GM23248 (cell line): ENCODE measurements at regions not wholly inside any gene's neighbourhood (a gene's known extent, or its start where the extent isn't known, plus 50 kb on each side); places are given as distances from the start of the nearest gene placed in this dataset.

Experiments
- DNase-seq: peaks from one replicate; pipeline ENCODE4 v3.0.0-alpha.2; 2015
- H2AFZ ChIP-seq: fragments of 200-600 bp; sonication (generic); 2 replicates; pipeline ENCODE4 v1.6.1; 2016; ENCODE audit warnings: antibody characterized with exemption
- H3F3A ChIP-seq: fragments of 200-600 bp; sonication (generic); 2 replicates; pipeline ENCODE4 v1.6.1; 2016; ENCODE audit warnings: mild to moderate bottlenecking, antibody characterized with exemption, mixed run types; ENCODE audit not compliant: insufficient read depth
- H3K27ac ChIP-seq: fragments of 200-600 bp; sonication (generic); 2 replicates; pipeline ENCODE4 v1.5.1; 2016; ENCODE audit warnings: mild to moderate bottlenecking
- H3K27me3 ChIP-seq: fragments of 200-600 bp; sonication (generic); replicated peaks from 2 replicates; pipeline ENCODE4 v1.6.1; 2016; ENCODE audit warnings: mild to moderate bottlenecking; ENCODE audit not compliant: insufficient read depth
- H3K36me3 ChIP-seq: fragments of 200-600 bp; sonication (generic); 2 replicates; pipeline ENCODE4 v1.6.1; 2016; ENCODE audit warnings: low read depth, mild to moderate bottlenecking
- H3K4me1 ChIP-seq: fragments of 200-600 bp; sonication (generic); 2 replicates; pipeline ENCODE4 v1.6.1; 2016; ENCODE audit warnings: mild to moderate bottlenecking; ENCODE audit not compliant: insufficient read depth
- H3K4me2 ChIP-seq: fragments of 200-600 bp; sonication (generic); one replicate; pipeline ENCODE4 v1.6.1; 2016; ENCODE audit warnings: mild to moderate bottlenecking; ENCODE audit not compliant: unreplicated experiment
- H3K4me3 ChIP-seq: fragments of 200-600 bp; sonication (generic); 2 replicates; pipeline ENCODE4 v1.5.1; 2016; ENCODE audit warnings: mild to moderate bottlenecking
- H3K79me2 ChIP-seq: fragments of 200-600 bp; sonication (generic); 2 replicates; pipeline ENCODE4 v1.6.1; 2016; ENCODE audit warnings: mild to moderate bottlenecking; ENCODE audit not compliant: insufficient read depth
- H3K9ac ChIP-seq: fragments of 200-600 bp; sonication (generic); 2 replicates; pipeline ENCODE4 v1.6.1; 2016; ENCODE audit warnings: mild to moderate bottlenecking
- H3K9me2 ChIP-seq: fragments of 200-600 bp; sonication (generic); 2 replicates; pipeline ENCODE4 v1.6.1; 2016; ENCODE audit warnings: mixed run types, mild to moderate bottlenecking, moderate library complexity; ENCODE audit not compliant: insufficient read depth
- H3K9me3 ChIP-seq: fragments of 200-600 bp; sonication (generic); one replicate; pipeline ENCODE4 v1.6.1; 2017; ENCODE audit warnings: low read depth
- H4K20me1 ChIP-seq: fragments of 200-600 bp; sonication (generic); 2 replicates; pipeline ENCODE4 v1.6.0; 2016; ENCODE audit not compliant: insufficient read depth
- EZH2 ChIP-seq: fragments of 200-600 bp; sonication (generic); IDR thresholded peaks from 2 replicates; pipeline ENCODE4 v1.6.1; 2018; ENCODE audit warnings: antibody characterized with exemption, mild to moderate bottlenecking; ENCODE audit not compliant: insufficient read depth, poor library complexity, severe bottlenecking
- EZH2phosphoT487 ChIP-seq: fragments of 200-600 bp; sonication (generic); IDR thresholded peaks from 2 replicates; pipeline ENCODE4 v1.6.1; 2018; ENCODE audit warnings: antibody characterized with exemption, moderate library complexity, mild to moderate bottlenecking, low read depth; ENCODE audit not compliant: insufficient read depth
- WGBS, 2 experiments: methylation state at CpG; one replicate each; pipeline ENCODE4 v1.1.6; 2015 to 2017; ENCODE audit warnings: low lambda C conversion rate in 2 of 2, low coverage in 1 of 2; ENCODE audit errors: missing lambda C conversion rate in 2 of 2; 5-methylcytosine and 5-hydroxymethylcytosine counted together
- in situ Hi-C: fragments of 300-500 bp; cut with MboI; formaldehyde crosslinking; loops from 2 replicates; pipeline ENCODE4 v1.15.0; 2020

DNA sequence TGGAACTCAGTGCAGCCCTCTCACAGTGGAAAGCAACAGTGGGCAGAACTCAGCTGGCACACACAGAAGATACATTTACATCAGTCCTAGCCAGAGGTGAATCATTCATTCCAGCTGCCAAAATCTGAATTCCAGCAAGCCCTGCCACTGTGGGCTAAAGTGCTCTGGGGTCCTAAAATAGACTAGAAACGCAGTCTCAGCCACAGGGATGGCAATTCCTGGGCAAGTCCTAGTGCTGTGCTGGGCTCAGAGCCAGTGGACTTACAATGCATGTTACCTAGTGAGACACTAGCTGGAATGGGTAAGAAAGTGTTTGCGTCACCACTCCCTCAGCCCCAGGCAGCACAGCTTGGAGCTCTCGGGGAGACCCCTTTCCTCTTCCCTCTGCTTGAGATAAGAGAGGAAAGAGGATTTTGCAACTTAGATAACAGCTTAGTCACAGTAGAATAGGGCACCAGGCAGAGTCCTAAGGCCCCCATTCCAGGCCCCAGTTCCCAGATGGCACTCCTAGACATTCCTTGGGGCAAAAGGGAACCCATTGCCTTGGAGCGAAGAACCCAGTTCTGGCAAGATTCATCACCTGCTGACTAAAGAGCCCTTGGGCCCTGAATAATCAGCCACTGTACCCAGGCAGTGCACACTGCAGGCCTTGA, 592.9 kb downstream of the FSCB start:
- WGBS, 2 experiments, result 32 to 38% methylated on average over 4 of the region's 4 CpGs
- Histone ChIP-seq H3K36me3 (no peaks in the 10 kb centered on the region), H3K4me1 (no peaks in the 10 kb centered on the region), H3K4me3 (no peak overlapping the region), H3K27me3 (no peaks in the 10 kb centered on the region), H3K4me2 (no peak overlapping the region), H2AFZ (no peak overlapping the region), H4K20me1 (no peaks in the 10 kb centered on the region), H3K9me3 (no peaks in the 10 kb centered on the region), H3F3A (no peaks in the 10 kb centered on the region), H3K9ac (no peak overlapping the region), H3K27ac (no peak overlapping the region), H3K79me2 (no peaks in the 10 kb centered on the region), H3K9me2 (no peaks in the 10 kb centered on the region)
- DNase-seq, result no peak
- in situ Hi-C loops, result no loop called here
- TF ChIP-seq EZH2phosphoT487, result no peak
- TF ChIP-seq EZH2, result no peak

DNA sequence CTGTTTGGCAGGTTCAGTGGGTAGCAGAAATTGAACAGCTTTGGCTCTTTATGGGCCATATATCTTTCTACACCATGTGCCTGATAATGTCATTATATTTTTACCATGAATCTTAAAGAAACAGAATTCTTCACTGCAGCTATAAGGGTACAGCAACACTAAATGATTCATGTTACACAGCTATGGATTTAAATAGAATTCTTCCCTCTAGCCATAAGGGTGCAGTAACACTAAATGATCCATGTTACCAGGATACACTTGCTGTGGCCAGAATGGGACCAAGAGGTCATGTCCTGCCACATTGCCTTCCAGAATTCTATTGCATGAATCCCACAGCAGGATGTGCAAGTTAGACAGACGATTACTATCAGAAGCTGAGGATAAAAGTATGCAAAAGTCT, 603.9 kb downstream of the FSCB start:
- no peak overlapping the region for H3K4me2 ChIP-seq
- H3K9ac ChIP-seq, result no peak overlapping the region
- 12% methylated on average over 1 of the region's 1 CpG for WGBS, 2 experiments

DNA sequence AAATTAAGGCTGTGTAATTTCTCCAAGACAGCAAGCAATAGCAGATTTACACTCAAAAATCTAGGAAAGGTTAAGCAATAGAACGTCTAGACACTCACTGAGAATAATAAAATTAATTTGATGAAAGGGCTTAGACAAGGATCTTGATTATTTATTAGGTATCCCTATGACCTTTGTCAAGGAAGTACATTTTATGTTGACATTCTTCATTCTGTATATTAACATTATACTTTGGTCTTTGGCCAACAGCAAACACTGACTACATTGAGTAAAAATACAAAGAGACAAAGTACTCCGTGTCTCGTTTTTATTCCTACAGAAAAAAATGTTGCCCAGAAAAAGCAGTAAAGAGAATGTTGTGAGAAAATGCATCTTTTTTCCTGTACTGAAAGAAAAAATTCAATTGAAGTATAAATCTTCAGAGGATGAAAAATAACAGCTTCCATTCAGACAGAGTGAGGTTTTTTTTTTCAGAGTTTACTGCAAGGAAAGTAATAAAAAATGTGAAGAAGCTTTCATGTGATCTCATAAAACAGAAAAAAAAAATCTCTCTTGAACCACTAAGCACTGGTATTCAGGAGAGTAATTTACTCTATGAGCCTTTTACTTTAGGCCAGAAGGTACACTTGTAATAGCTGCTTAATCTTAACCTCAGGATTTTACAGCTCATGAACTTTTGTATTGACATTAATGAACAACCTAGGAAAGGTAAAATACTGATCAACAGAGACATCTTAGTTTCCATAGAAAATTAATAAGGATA, 605.0 kb downstream of the FSCB start:
- Histone ChIP-seq H3K4me2 (no peak overlapping the region), H3K4me1 (no peaks in the 10 kb centered on the region), H3K9me3 (no peaks in the 10 kb centered on the region), H3K79me2 (no peaks in the 10 kb centered on the region), H2AFZ (no peak overlapping the region), H3K36me3 (no peaks in the 10 kb centered on the region), H3K27ac (no peak overlapping the region), H3K27me3 (no peaks in the 10 kb centered on the region), H3K4me3 (no peak overlapping the region), H3K9me2 (no peaks in the 10 kb centered on the region), H3K9ac (no peak overlapping the region), H3F3A (no peaks in the 10 kb centered on the region), H4K20me1 (no peaks in the 10 kb centered on the region)
- TF ChIP-seq EZH2phosphoT487 (no peak), EZH2 (no peak)
- DNase-seq, result no peak
- in situ Hi-C loops, result no loop called here
- 3 to 5% methylated on average over 3 of the region's 3 CpGs for WGBS, 2 experiments

More for the DNA sequence above, 603.9 kb downstream of the FSCB start:
- Histone ChIP-seq H3K4me3 (no peak overlapping the region), H3F3A (no peaks in the 10 kb centered on the region), H3K9me3 (no peaks in the 10 kb centered on the region), H2AFZ (no peak overlapping the region), H3K9me2 (no peaks in the 10 kb centered on the region), H3K27ac (no peak overlapping the region), H3K4me1 (no peaks in the 10 kb centered on the region), H3K79me2 (no peaks in the 10 kb centered on the region), H4K20me1 (no peaks in the 10 kb centered on the region), H3K36me3 (no peaks in the 10 kb centered on the region), H3K27me3 (no peaks in the 10 kb centered on the region)
- TF ChIP-seq EZH2 (no peak), EZH2phosphoT487 (no peak)
- in situ Hi-C loops, result no loop called here
- no peak for DNase-seq

GRCh38 chr14:43900173-43900655, 606.9 kb downstream of the FSCB start:
- TF ChIP-seq EZH2phosphoT487 (no peak), EZH2 (no peak)
- no peaks in the 10 kb centered on the region for H3K36me3 ChIP-seq
- no peaks in the 10 kb centered on the region for H3K79me2 ChIP-seq
- H3K9me2 ChIP-seq, result no peaks in the 10 kb centered on the region
- no peak for DNase-seq
- WGBS, 2 experiments, result 22 to 31% methylated on average over 2 of the region's 2 CpGs
- H3K4me1 ChIP-seq, result no peaks in the 10 kb centered on the region
- H3K27me3 ChIP-seq, result no peaks in the 10 kb centered on the region
- no peak overlapping the region for H3K9ac ChIP-seq
- H3K4me2 ChIP-seq, result no peak overlapping the region
- H2AFZ ChIP-seq, result no peak overlapping the region
- H3F3A ChIP-seq, result no peaks in the 10 kb centered on the region
- H3K27ac ChIP-seq, result no peak overlapping the region
- in situ Hi-C loops, result no loop called here
- H3K9me3 ChIP-seq, result no peaks in the 10 kb centered on the region
- H4K20me1 ChIP-seq, result no peaks in the 10 kb centered on the region
- H3K4me3 ChIP-seq, result no peak overlapping the region
